Trophoblast cell (in vitro differentiated cells and primary cell): ENCODE measurements at regions not wholly inside any gene's neighbourhood (a gene's known extent, or its start where the extent isn't known, plus 50 kb on each side); places are given as distances from the start of the nearest gene placed in this dataset.

Experiments
- DNase-seq, 2 donors: peaks; one replicate each; pipeline ENCODE4 v3.0.0-alpha.2; 2016
- H2AFZ ChIP-seq: 2 replicates; pipeline ENCODE4 v1.6.1; 2013; ENCODE audit warnings: low read length, moderate library complexity, mild to moderate bottlenecking; ENCODE audit not compliant: insufficient read depth, poor library complexity
- H2AK5ac ChIP-seq: 2 replicates; pipeline ENCODE4 v1.6.1; 2013; ENCODE audit warnings: mild to moderate bottlenecking, low read length
- H2BK120ac ChIP-seq: 2 replicates; pipeline ENCODE4 v1.6.1; 2013; ENCODE audit warnings: low read length, mild to moderate bottlenecking, moderate library complexity; ENCODE audit not compliant: insufficient read depth, poor library complexity
- H2BK12ac ChIP-seq: 2 replicates; pipeline ENCODE4 v1.6.1; 2013; ENCODE audit warnings: mild to moderate bottlenecking, low read length, moderate library complexity
- H2BK5ac ChIP-seq: 2 replicates; pipeline ENCODE4 v1.6.1; 2013; ENCODE audit warnings: low read length, low read depth, moderate library complexity, mild to moderate bottlenecking; ENCODE audit not compliant: poor library complexity
- H3K14ac ChIP-seq: 2 replicates; pipeline ENCODE4 v1.6.1; 2013; ENCODE audit warnings: mild to moderate bottlenecking, low read length
- H3K18ac ChIP-seq: 2 replicates; pipeline ENCODE4 v1.6.1; 2013; ENCODE audit warnings: mild to moderate bottlenecking, low read length
- H3K23ac ChIP-seq: 2 replicates; pipeline ENCODE4 v1.6.1; 2013; ENCODE audit warnings: low read length
- H3K27ac ChIP-seq: 2 replicates; pipeline ENCODE4 v1.5.1; 2013; ENCODE audit warnings: low read depth, mild to moderate bottlenecking, inconsistent platforms, low read length, moderate library complexity
- H3K27me3 ChIP-seq: 2 replicates; pipeline ENCODE4 v1.6.1; 2013; ENCODE audit warnings: inconsistent platforms, mild to moderate bottlenecking, low read length, moderate library complexity; ENCODE audit not compliant: insufficient read depth
- H3K36me3 ChIP-seq, 2 experiments: 1 replicate in 1 of 2; 2 replicates in 1 of 2; pipeline ENCODE4 v1.6.1; 2013; ENCODE audit warnings: low read length in 2 of 2, mild to moderate bottlenecking in 2 of 2, moderate library complexity in 1 of 2; ENCODE audit not compliant: insufficient read depth in 2 of 2, control insufficient read depth in 1 of 2
- H3K4ac ChIP-seq: 2 replicates; pipeline ENCODE4 v1.6.1; 2013; ENCODE audit warnings: low read depth, mild to moderate bottlenecking, low read length, moderate library complexity
- H3K4me1 ChIP-seq, 2 experiments: 1 replicate in 1 of 2; 2 replicates in 1 of 2; pipeline ENCODE4 v1.6.1; 2013; ENCODE audit warnings: low read length in 2 of 2, mild to moderate bottlenecking in 2 of 2, moderate library complexity in 1 of 2; ENCODE audit not compliant: insufficient read depth in 2 of 2, control insufficient read depth in 1 of 2
- H3K4me2 ChIP-seq: 2 replicates; pipeline ENCODE4 v1.6.1; 2013; ENCODE audit warnings: inconsistent platforms, mild to moderate bottlenecking, low read length, moderate library complexity
- H3K4me3 ChIP-seq: 2 replicates; pipeline ENCODE4 v1.5.1; 2013; ENCODE audit warnings: mild to moderate bottlenecking, low read depth, low read length, inconsistent platforms
- H3K79me1 ChIP-seq: one replicate; pipeline ENCODE4 v1.6.1; 2013; ENCODE audit warnings: low read length
- H3K79me2 ChIP-seq: 2 replicates; pipeline ENCODE4 v1.6.1; 2013; ENCODE audit warnings: low read length, mild to moderate bottlenecking; ENCODE audit not compliant: control insufficient read depth, insufficient read depth, poor library complexity
- H3K9ac ChIP-seq: 2 replicates; pipeline ENCODE4 v1.6.1; 2013; ENCODE audit warnings: mild to moderate bottlenecking, low read length
- H3K9me3 ChIP-seq: 2 replicates; pipeline ENCODE4 v1.6.1; 2013; ENCODE audit warnings: low read depth, mild to moderate bottlenecking, control low read depth, inconsistent platforms, low read length; ENCODE audit not compliant: insufficient read depth
- H4K12ac ChIP-seq: 2 replicates; pipeline ENCODE4 v1.6.1; 2013; ENCODE audit warnings: low read depth, mild to moderate bottlenecking, low read length, moderate library complexity
- H4K8ac ChIP-seq: 2 replicates; pipeline ENCODE4 v1.6.1; 2013; ENCODE audit warnings: low read depth, mild to moderate bottlenecking, low read length, moderate library complexity
- H4K91ac ChIP-seq: one replicate; pipeline ENCODE4 v1.6.1; 2013; ENCODE audit warnings: low read depth, mild to moderate bottlenecking, low read length, moderate library complexity
- WGBS: extraction: QIAGEN DNeasy Blood & Tissue Kit; methylation state at CpG from one replicate; pipeline ENCODE4 v1.1.7; 2013; ENCODE audit warnings: missing lambda C conversion rate; ENCODE audit not compliant: insufficient read length, insufficient coverage; ENCODE audit errors: extremely low coverage; 5-methylcytosine and 5-hydroxymethylcytosine counted together

- DNase-seq: peak; percentile 28 to 65
- no CpG with 5 or more reads among the region's 3 CpGs for WGBS
Observed at GRCh38 chr4:133000012-133000411, 149.1 kb upstream of the PCDH10 start.

GRCh38 chr4:133003169-133003568 lies 145.9 kb upstream of the PCDH10 start:
- H3K9ac ChIP-seq: no peak overlapping the region
- H3K27me3 ChIP-seq: no peaks in the 10 kb centered on the region
- no peak for DNase-seq
- peaks cover 0 to 2% of the 10 kb centered on the region in 2 experiments for H3K4me1 ChIP-seq
- no peak overlapping the region for H4K12ac ChIP-seq
- H2BK12ac ChIP-seq: no peak overlapping the region
- no peak overlapping the region for H2AK5ac ChIP-seq
- no CpG with 5 or more reads among the region's 6 CpGs for WGBS
- H3K79me1 ChIP-seq: peaks cover 7% of the 10 kb centered on the region
- no peak overlapping the region for H3K23ac ChIP-seq
- H3K27ac ChIP-seq: no peak overlapping the region
- H2AFZ ChIP-seq: no peak overlapping the region
- no peak overlapping the region for H3K18ac ChIP-seq
- H2BK5ac ChIP-seq: no peak overlapping the region
- H3K4me3 ChIP-seq: no peak overlapping the region
- H3K79me2 ChIP-seq: no peaks in the 10 kb centered on the region
- no peak overlapping the region for H3K14ac ChIP-seq
- H4K91ac ChIP-seq: no peak overlapping the region
- H3K9me3 ChIP-seq: no peaks in the 10 kb centered on the region
- H3K4ac ChIP-seq: no peak overlapping the region
- H3K36me3 ChIP-seq: no peaks in the 10 kb centered on the region
- H2BK120ac ChIP-seq: no peak overlapping the region
- no peak overlapping the region for H4K8ac ChIP-seq
- no peak overlapping the region for H3K4me2 ChIP-seq

More at GRCh38 chr4:133000012-133000411, 149.1 kb upstream of the PCDH10 start:
- H3K23ac ChIP-seq: no peak overlapping the region
- H3K36me3 ChIP-seq: no peaks in the 10 kb centered on the region
- no peak overlapping the region for H2BK5ac ChIP-seq
- H3K79me2 ChIP-seq: no peaks in the 10 kb centered on the region
- H3K4me3 ChIP-seq: no peak overlapping the region
- no peak overlapping the region for H2BK120ac ChIP-seq
- no peaks in the 10 kb centered on the region for H3K9me3 ChIP-seq
- H3K4ac ChIP-seq: no peak overlapping the region
- H2AFZ ChIP-seq: no peak overlapping the region
- H4K91ac ChIP-seq: no peak overlapping the region
- no peak overlapping the region for H4K12ac ChIP-seq
- no peak overlapping the region for H3K9ac ChIP-seq
- H3K27ac ChIP-seq: peak overlapping the region; percentile 76
- H3K4me2 ChIP-seq: no peak overlapping the region
- H2AK5ac ChIP-seq: no peak overlapping the region
- H3K27me3 ChIP-seq: no peaks in the 10 kb centered on the region
- peaks cover 0 to 2% of the 10 kb centered on the region in 2 experiments for H3K4me1 ChIP-seq
- H2BK12ac ChIP-seq: no peak overlapping the region
- no peak overlapping the region for H3K18ac ChIP-seq
- no peak overlapping the region for H3K14ac ChIP-seq
- peaks cover 7% of the 10 kb centered on the region for H3K79me1 ChIP-seq
- H4K8ac ChIP-seq: no peak overlapping the region

GRCh38 chr4:133014473-133015135 lies 134.5 kb upstream of the PCDH10 start:
- Histone ChIP-seq H2AK5ac (no peak overlapping the region), H3K36me3 (no peaks in the 10 kb centered on the region), H3K23ac (no peak overlapping the region), H2AFZ (no peak overlapping the region), H3K18ac (no peak overlapping the region), H3K4ac (no peak overlapping the region), H3K4me3 (no peak overlapping the region), H3K27me3 (no peaks in the 10 kb centered on the region), H3K79me2 (no peaks in the 10 kb centered on the region), H3K9ac (no peak overlapping the region), H2BK5ac (no peak overlapping the region), H3K79me1 (no peaks in the 10 kb centered on the region), H4K12ac (no peak overlapping the region), H2BK120ac (no peak overlapping the region), H3K4me1 (no peaks in the 10 kb centered on the region), H3K4me2 (no peak overlapping the region), H4K91ac (no peak overlapping the region), H2BK12ac (no peak overlapping the region), H3K14ac (no peak overlapping the region), H4K8ac (no peak overlapping the region), H3K27ac (no peak overlapping the region), H3K9me3 (no peaks in the 10 kb centered on the region)
- DNase-seq: no peak
- no CpG with 5 or more reads among the region's 3 CpGs for WGBS

- Histone ChIP-seq H3K23ac (no peak overlapping the region), H3K4ac (no peak overlapping the region)
Observed at GRCh38 chr4:133045288-133045687, 103.8 kb upstream of the PCDH10 start.

More at GRCh38 chr4:133045288-133045687, 103.8 kb upstream of the PCDH10 start:
- Histone ChIP-seq H3K27me3 (no peaks in the 10 kb centered on the region), H3K4me2 (no peak overlapping the region), H3K27ac (no peak overlapping the region), H4K12ac (no peak overlapping the region), H3K4me3 (no peak overlapping the region), H3K18ac (no peak overlapping the region), H2AK5ac (no peak overlapping the region), H3K36me3 (no peaks in the 10 kb centered on the region), H2AFZ (no peak overlapping the region), H3K79me2 (no peaks in the 10 kb centered on the region), H3K9me3 (peaks cover 2% of the 10 kb centered on the region), H3K79me1 (no peaks in the 10 kb centered on the region), H3K14ac (no peak overlapping the region), H3K9ac (no peak overlapping the region), H3K4me1 (no peaks in the 10 kb centered on the region), H4K8ac (no peak overlapping the region), H4K91ac (no peak overlapping the region), H2BK12ac (no peak overlapping the region), H2BK5ac (no peak overlapping the region), H2BK120ac (no peak overlapping the region)
- DNase-seq: no peak
- no CpG with 5 or more reads among the region's 1 CpG for WGBS
